Mesendoderm (in vitro differentiated cells): ENCODE measurements at regions not wholly inside any gene's neighbourhood (a gene's known extent, or its start where the extent isn't known, plus 50 kb on each side); places are given as distances from the start of the nearest gene placed in this dataset.

ENCODE experiments used
- DNase-seq: peaks from one replicate; pipeline ENCODE4 v3.0.0; 2013
- H2AK5ac ChIP-seq: 2 replicates; pipeline ENCODE4 v1.6.1; 2013; ENCODE audit warnings: low read length, inconsistent platforms
- H2BK120ac ChIP-seq: 2 replicates; pipeline ENCODE4 v1.6.1; 2013; ENCODE audit warnings: low read depth, mild to moderate bottlenecking, low read length, moderate library complexity, mixed read lengths
- H2BK15ac ChIP-seq: replicated peaks from 2 replicates; pipeline ENCODE4 v1.6.1; 2013; ENCODE audit warnings: low read depth, mild to moderate bottlenecking, moderate library complexity
- H2BK5ac ChIP-seq: 2 replicates; pipeline ENCODE4 v1.6.1; 2013; ENCODE audit warnings: low read length, inconsistent platforms
- H3K18ac ChIP-seq: 2 replicates; pipeline ENCODE4 v1.6.1; 2013; ENCODE audit warnings: mild to moderate bottlenecking, low read length, mixed read lengths
- H3K23ac ChIP-seq: one replicate; pipeline ENCODE4 v1.6.1; 2013; ENCODE audit warnings: low read length
- H3K27ac ChIP-seq: 2 replicates; pipeline ENCODE4 v1.5.1; 2013; ENCODE audit warnings: low read depth, mild to moderate bottlenecking, inconsistent platforms, low read length, moderate library complexity
- H3K27me3 ChIP-seq: 2 replicates; pipeline ENCODE4 v1.6.1; 2013; ENCODE audit warnings: low read length, control low read depth, mild to moderate bottlenecking, inconsistent platforms; ENCODE audit not compliant: insufficient read depth, poor library complexity
- H3K36me3 ChIP-seq: 2 replicates; pipeline ENCODE4 v1.6.1; 2013; ENCODE audit warnings: low read length, inconsistent platforms; ENCODE audit not compliant: control insufficient read depth, insufficient read depth
- H3K4ac ChIP-seq: one replicate; pipeline ENCODE4 v1.6.1; 2013; ENCODE audit warnings: low read depth, mild to moderate bottlenecking, low read length, moderate library complexity
- H3K4me1 ChIP-seq: 2 replicates; pipeline ENCODE4 v1.6.1; 2013; ENCODE audit warnings: low read depth, low read length, inconsistent platforms; ENCODE audit not compliant: control insufficient read depth
- H3K4me2 ChIP-seq: 2 replicates; pipeline ENCODE4 v1.6.1; 2013; ENCODE audit warnings: low read length
- H3K4me3 ChIP-seq: 2 replicates; pipeline ENCODE4 v1.5.1; 2013; ENCODE audit warnings: mild to moderate bottlenecking, low read length
- H3K56ac ChIP-seq: one replicate; pipeline ENCODE4 v1.6.1; 2013; ENCODE audit warnings: low read length
- H3K79me1 ChIP-seq: 2 replicates; pipeline ENCODE4 v1.6.1; 2013; ENCODE audit warnings: low read length, inconsistent platforms
- H3K79me2 ChIP-seq: 2 replicates; pipeline ENCODE4 v1.6.1; 2013; ENCODE audit warnings: mild to moderate bottlenecking, low read length; ENCODE audit not compliant: control insufficient read depth, insufficient read depth
- H3K9ac ChIP-seq: 2 replicates; pipeline ENCODE4 v1.6.1; 2013; ENCODE audit warnings: low read length, inconsistent platforms
- H4K5ac ChIP-seq: one replicate; pipeline ENCODE4 v1.6.1; 2013; ENCODE audit warnings: low read length
- H4K8ac ChIP-seq: one replicate; pipeline ENCODE4 v1.6.1; 2013; ENCODE audit warnings: low read depth, mild to moderate bottlenecking, control low read depth, low read length, moderate library complexity
- WGBS: extraction: QIAGEN DNeasy Blood & Tissue Kit; methylation state at CpG from one replicate; pipeline ENCODE4 v1.1.7; 2013; ENCODE audit warnings: low lambda C conversion rate, missing lambda C conversion rate; ENCODE audit not compliant: insufficient coverage; ENCODE audit errors: extremely low coverage; 5-methylcytosine and 5-hydroxymethylcytosine counted together

- H3K4me3 ChIP-seq, result no peak overlapping the region
- no peak for DNase-seq
- H2BK5ac ChIP-seq, result no peak overlapping the region
- no peaks in the 10 kb centered on the region for H3K79me1 ChIP-seq
- no peak overlapping the region for H3K27ac ChIP-seq
- H2BK15ac ChIP-seq, result no peak overlapping the region
- H3K27me3 ChIP-seq, result no peaks in the 10 kb centered on the region
- H2BK120ac ChIP-seq, result no peak overlapping the region
- no peaks in the 10 kb centered on the region for H3K4me1 ChIP-seq
- H3K9ac ChIP-seq, result no peak overlapping the region
- no peak overlapping the region for H3K4me2 ChIP-seq
- H4K5ac ChIP-seq, result no peak overlapping the region
- no CpG with 5 or more reads among the region's 3 CpGs for WGBS
- H3K18ac ChIP-seq, result no peak overlapping the region
- no peaks in the 10 kb centered on the region for H3K36me3 ChIP-seq
- H4K8ac ChIP-seq, result no peak overlapping the region
- H3K79me2 ChIP-seq, result no peaks in the 10 kb centered on the region
- no peak overlapping the region for H2AK5ac ChIP-seq
- no peak overlapping the region for H3K56ac ChIP-seq
- H3K23ac ChIP-seq, result no peak overlapping the region
- no peak overlapping the region for H3K4ac ChIP-seq
These were observed 479.1 kb upstream of the NCAM2 start for GRCh38 chr21:20519076-20519475.

DNA sequence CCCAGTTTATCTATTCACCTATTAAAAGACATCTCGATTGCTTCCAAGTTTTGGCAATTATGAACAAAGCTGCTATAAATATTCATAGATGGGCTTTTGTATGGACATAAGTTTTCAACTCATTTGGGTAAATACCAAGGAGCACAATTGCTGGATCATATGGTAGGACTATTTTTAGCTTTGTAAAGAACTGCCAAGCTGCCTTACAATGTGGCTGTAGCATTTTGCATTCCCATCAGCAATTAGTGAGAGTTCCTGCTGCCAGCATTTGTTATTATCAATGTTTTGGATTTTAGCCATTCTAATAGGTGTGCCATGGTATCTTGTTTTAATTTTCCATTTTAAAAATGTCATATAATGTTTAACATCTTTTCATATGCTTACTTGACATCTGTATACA, 475.6 kb upstream of the NCAM2 start:
- no peaks in the 10 kb centered on the region for H3K79me2 ChIP-seq
- H4K8ac ChIP-seq, result no peak overlapping the region
- no peaks in the 10 kb centered on the region for H3K79me1 ChIP-seq
- no CpG with 5 or more reads among the region's 1 CpG for WGBS
- no peaks in the 10 kb centered on the region for H3K4me1 ChIP-seq
- no peak overlapping the region for H3K23ac ChIP-seq
- DNase-seq, result no peak
- H3K36me3 ChIP-seq, result no peaks in the 10 kb centered on the region
- no peak overlapping the region for H2AK5ac ChIP-seq
- H2BK120ac ChIP-seq, result no peak overlapping the region
- no peak overlapping the region for H2BK15ac ChIP-seq
- no peak overlapping the region for H3K4ac ChIP-seq
- no peak overlapping the region for H3K56ac ChIP-seq
- H3K9ac ChIP-seq, result no peak overlapping the region
- no peak overlapping the region for H2BK5ac ChIP-seq
- no peak overlapping the region for H3K4me3 ChIP-seq
- H4K5ac ChIP-seq, result no peak overlapping the region
- H3K27me3 ChIP-seq, result no peaks in the 10 kb centered on the region
- H3K18ac ChIP-seq, result no peak overlapping the region
- no peak overlapping the region for H3K27ac ChIP-seq
- no peak overlapping the region for H3K4me2 ChIP-seq

DNA sequence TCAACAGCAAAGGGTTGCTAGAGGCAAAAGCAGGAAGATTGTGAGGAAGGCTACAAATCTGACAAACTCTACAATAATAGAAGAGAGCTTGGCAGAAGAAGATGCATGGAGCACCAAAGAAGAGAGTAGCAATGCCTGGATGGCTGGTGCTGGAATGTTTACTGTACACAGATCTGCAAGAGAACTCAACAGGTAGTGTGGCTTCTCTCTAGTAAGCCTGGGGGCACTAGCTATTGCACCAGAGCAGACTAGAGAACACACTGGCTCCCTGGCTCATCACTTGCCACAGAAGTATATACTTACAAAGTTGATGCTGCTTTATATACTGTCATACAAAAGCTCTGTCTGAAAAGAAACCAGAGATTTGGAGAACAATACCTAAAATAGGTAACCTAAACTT, 475.0 kb upstream of the NCAM2 start:
- H3K23ac ChIP-seq, result no peak overlapping the region
- no peak overlapping the region for H2BK15ac ChIP-seq
- no peak overlapping the region for H3K18ac ChIP-seq
- H2AK5ac ChIP-seq, result no peak overlapping the region
- no peaks in the 10 kb centered on the region for H3K79me1 ChIP-seq
- H3K4me3 ChIP-seq, result no peak overlapping the region
- no peak overlapping the region for H3K27ac ChIP-seq
- H3K4me1 ChIP-seq, result no peaks in the 10 kb centered on the region
- no peak for DNase-seq
- no peak overlapping the region for H3K56ac ChIP-seq
- H4K5ac ChIP-seq, result no peak overlapping the region
- H2BK120ac ChIP-seq, result no peak overlapping the region
- no peak overlapping the region for H4K8ac ChIP-seq
- H2BK5ac ChIP-seq, result no peak overlapping the region
- H3K36me3 ChIP-seq, result no peaks in the 10 kb centered on the region
- no peak overlapping the region for H3K9ac ChIP-seq
- H3K27me3 ChIP-seq, result no peaks in the 10 kb centered on the region
- no peak overlapping the region for H3K4ac ChIP-seq
- no peaks in the 10 kb centered on the region for H3K79me2 ChIP-seq
- H3K4me2 ChIP-seq, result no peak overlapping the region

GRCh38 chr21:20527731-20528460, 470.3 kb upstream of the NCAM2 start:
- Histone ChIP-seq H3K18ac (no peak overlapping the region), H3K27ac (no peak overlapping the region), H3K4me3 (no peak overlapping the region), H2AK5ac (no peak overlapping the region), H3K4ac (no peak overlapping the region), H3K23ac (no peak overlapping the region), H4K5ac (no peak overlapping the region), H3K79me2 (no peaks in the 10 kb centered on the region), H3K79me1 (no peaks in the 10 kb centered on the region), H2BK120ac (no peak overlapping the region), H3K9ac (no peak overlapping the region), H4K8ac (no peak overlapping the region), H3K4me2 (no peak overlapping the region), H3K56ac (no peak overlapping the region), H3K27me3 (no peaks in the 10 kb centered on the region), H2BK5ac (no peak overlapping the region), H3K36me3 (no peaks in the 10 kb centered on the region), H2BK15ac (no peak overlapping the region), H3K4me1 (no peaks in the 10 kb centered on the region)
- no peak for DNase-seq
- no CpG with 5 or more reads among the region's 5 CpGs for WGBS

GRCh38 chr21:20537130-20537529, 461.1 kb upstream of the NCAM2 start:
- no peak overlapping the region for H3K4ac ChIP-seq
- no peak overlapping the region for H3K18ac ChIP-seq
- no peak for DNase-seq
- no peak overlapping the region for H2BK5ac ChIP-seq
- H3K27ac ChIP-seq, result no peak overlapping the region
- no peaks in the 10 kb centered on the region for H3K36me3 ChIP-seq
- no peak overlapping the region for H2BK15ac ChIP-seq
- no peak overlapping the region for H3K23ac ChIP-seq
- no peak overlapping the region for H4K5ac ChIP-seq
- H3K9ac ChIP-seq, result no peak overlapping the region
- H2BK120ac ChIP-seq, result no peak overlapping the region
- no peaks in the 10 kb centered on the region for H3K79me2 ChIP-seq
- H3K79me1 ChIP-seq, result no peaks in the 10 kb centered on the region
- no CpG with 5 or more reads among the region's 1 CpG for WGBS
- H4K8ac ChIP-seq, result no peak overlapping the region
- no peak overlapping the region for H3K4me3 ChIP-seq
- no peak overlapping the region for H3K56ac ChIP-seq
- no peaks in the 10 kb centered on the region for H3K27me3 ChIP-seq
- H3K4me2 ChIP-seq, result no peak overlapping the region
- H3K4me1 ChIP-seq, result no peaks in the 10 kb centered on the region
- no peak overlapping the region for H2AK5ac ChIP-seq

DNA sequence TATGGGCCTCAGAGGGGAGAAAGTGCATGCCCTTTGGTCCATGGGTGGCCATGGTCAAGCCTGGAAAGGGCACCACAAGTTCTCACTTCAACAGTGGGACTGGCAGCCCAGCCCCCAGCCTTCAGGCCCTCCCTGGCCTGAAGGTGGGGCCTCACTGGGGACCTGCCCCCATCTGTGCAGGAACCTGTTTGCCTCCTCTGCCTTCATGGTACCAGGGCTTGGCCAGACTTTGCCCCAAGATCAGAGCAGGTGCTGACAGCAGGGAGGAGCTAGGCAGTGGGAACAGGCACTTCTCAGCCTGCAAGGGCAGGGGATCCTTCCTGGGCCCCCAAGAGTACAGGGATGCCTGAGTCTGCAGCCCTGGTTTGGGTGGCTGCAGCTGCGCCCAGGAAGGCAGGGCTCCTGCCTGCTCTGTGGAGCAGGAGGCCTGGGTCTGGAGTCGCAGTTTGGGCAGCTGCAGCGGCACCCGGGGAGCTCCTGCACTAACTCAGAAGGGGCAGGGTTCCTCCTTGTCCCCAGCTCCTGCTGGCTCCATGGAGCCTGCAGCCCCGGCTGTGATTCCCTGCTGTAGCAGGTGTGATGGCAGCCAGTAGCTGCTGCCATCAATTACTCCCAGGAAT, 460.1 kb upstream of the NCAM2 start:
- DNase-seq, result no peak
- no peak overlapping the region for H3K23ac ChIP-seq
- no peak overlapping the region for H3K18ac ChIP-seq
- H3K4me3 ChIP-seq, result no peak overlapping the region
- H2BK5ac ChIP-seq, result no peak overlapping the region
- H4K8ac ChIP-seq, result no peak overlapping the region
- no CpG with 5 or more reads among the region's 5 CpGs for WGBS
- no peaks in the 10 kb centered on the region for H3K36me3 ChIP-seq
- no peaks in the 10 kb centered on the region for H3K79me1 ChIP-seq
- H3K27me3 ChIP-seq, result no peaks in the 10 kb centered on the region
- H3K56ac ChIP-seq, result no peak overlapping the region
- H3K27ac ChIP-seq, result no peak overlapping the region
- H3K79me2 ChIP-seq, result no peaks in the 10 kb centered on the region
- H3K4me1 ChIP-seq, result no peaks in the 10 kb centered on the region
- no peak overlapping the region for H3K4me2 ChIP-seq
- no peak overlapping the region for H3K9ac ChIP-seq
- H2BK15ac ChIP-seq, result no peak overlapping the region
- H4K5ac ChIP-seq, result no peak overlapping the region
- no peak overlapping the region for H2AK5ac ChIP-seq
- no peak overlapping the region for H2BK120ac ChIP-seq
- no peak overlapping the region for H3K4ac ChIP-seq
